Thyroid gland (tissue), 4 donors: ENCODE measurements at regions not wholly inside any gene's neighbourhood (a gene's known extent, or its start where the extent isn't known, plus 50 kb on each side); places are given as distances from the start of the nearest gene placed in this dataset.

ENCODE experiments used
- DNase-seq, 2 donors: peaks; one replicate each; pipeline ENCODE4 v3.0.0-alpha.2; 2019
- H3K27ac ChIP-seq, 3 donors: fragments of 200-600 bp; sonication (generic); 1 replicate in 2 of 3; 2 replicates in 1 of 3; pipeline ENCODE4 v1.5.1; 2016 to 2019; ENCODE audit warnings: mild to moderate bottlenecking in 1 of 3, moderate library complexity in 1 of 3
- H3K27me3 ChIP-seq: fragments of 200-600 bp; sonication (generic); one replicate; pipeline ENCODE4 v1.5.1; 2019
- H3K36me3 ChIP-seq, 2 donors: fragments of 200-600 bp; sonication (generic); one replicate each; pipeline ENCODE4 v1.5.1; 2016 to 2019
- H3K4me1 ChIP-seq, 2 donors: fragments of 200-600 bp; sonication (generic); one replicate each; pipeline ENCODE4 v1.5.1; 2017 to 2019
- H3K4me3 ChIP-seq, 3 donors: fragments of 200-600 bp; sonication (generic); replicated peaks in 1 of 3; 1 replicate in 2 of 3; 2 replicates in 1 of 3; pipeline ENCODE4 v1.5.1; 2016; ENCODE audit warnings: mild to moderate bottlenecking in 1 of 3
- H3K9me3 ChIP-seq: fragments of 200-600 bp; sonication (generic); one replicate; pipeline ENCODE4 v1.5.1; 2017
- POLR2A ChIP-seq, 2 donors: fragments of 450-650 bp; IDR thresholded peaks; one replicate each; pipeline ENCODE4 v1.6.1; 2017; ENCODE audit warnings: antibody characterized with exemption in 2 of 2, mild to moderate bottlenecking in 2 of 2, moderate library complexity in 1 of 2
- WGBS, 2 donors: methylation state at CpG; one replicate each; pipeline ENCODE4 v1.1.5; 2017; 5-methylcytosine and 5-hydroxymethylcytosine counted together
- intact Hi-C: fragments of 100-400 bp; cut with DNase I; formaldehyde crosslinking; loops from one replicate; pipeline ENCODE4 v1.15.1; 2023
- TF ChIP-seq, protein P1 (sequence below), 6 experiments: fragments of 200-600 bp in 3 of 6; fragments of 450-650 bp in 3 of 6; sonication (generic) in 3 of 6; IDR thresholded peaks; one replicate each; pipeline ENCODE4 v1.5.1; 2016 to 2019; ENCODE audit warnings: antibody characterized with exemption in 6 of 6, mild to moderate bottlenecking in 2 of 6, inconsistent platforms in 1 of 6, moderate library complexity in 1 of 6

DNA sequence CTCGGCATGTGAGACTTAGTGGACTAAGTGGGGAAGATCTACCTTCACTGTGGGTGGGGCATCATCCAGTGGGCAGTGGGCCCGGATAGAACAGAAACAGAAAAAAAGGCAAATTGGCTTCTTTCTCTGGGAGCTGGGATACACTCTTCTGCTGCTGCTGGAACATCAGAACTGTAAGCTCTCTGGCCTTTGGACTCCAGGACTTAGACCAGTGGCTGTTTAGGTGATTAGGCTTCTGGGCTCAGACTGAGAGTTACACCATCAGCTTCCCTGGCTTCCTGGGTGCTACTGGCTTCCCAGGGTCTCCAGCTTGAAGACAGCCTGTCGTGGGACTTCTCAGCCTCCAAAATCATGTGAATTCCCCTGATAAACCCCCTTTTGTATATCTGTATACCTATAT lies 122.7 kb upstream of the SLC28A3 start:
- 52 to 79% methylated on average over 3 of the region's 3 CpGs for WGBS, 2 donors
- intact Hi-C loops = no loop called here
- H3K27ac ChIP-seq = no peak overlapping the region
- TF ChIP-seq POLR2A (IDR thresholded peaks at IDR 0.05) = no peak
- TF ChIP-seq, protein P1, sequence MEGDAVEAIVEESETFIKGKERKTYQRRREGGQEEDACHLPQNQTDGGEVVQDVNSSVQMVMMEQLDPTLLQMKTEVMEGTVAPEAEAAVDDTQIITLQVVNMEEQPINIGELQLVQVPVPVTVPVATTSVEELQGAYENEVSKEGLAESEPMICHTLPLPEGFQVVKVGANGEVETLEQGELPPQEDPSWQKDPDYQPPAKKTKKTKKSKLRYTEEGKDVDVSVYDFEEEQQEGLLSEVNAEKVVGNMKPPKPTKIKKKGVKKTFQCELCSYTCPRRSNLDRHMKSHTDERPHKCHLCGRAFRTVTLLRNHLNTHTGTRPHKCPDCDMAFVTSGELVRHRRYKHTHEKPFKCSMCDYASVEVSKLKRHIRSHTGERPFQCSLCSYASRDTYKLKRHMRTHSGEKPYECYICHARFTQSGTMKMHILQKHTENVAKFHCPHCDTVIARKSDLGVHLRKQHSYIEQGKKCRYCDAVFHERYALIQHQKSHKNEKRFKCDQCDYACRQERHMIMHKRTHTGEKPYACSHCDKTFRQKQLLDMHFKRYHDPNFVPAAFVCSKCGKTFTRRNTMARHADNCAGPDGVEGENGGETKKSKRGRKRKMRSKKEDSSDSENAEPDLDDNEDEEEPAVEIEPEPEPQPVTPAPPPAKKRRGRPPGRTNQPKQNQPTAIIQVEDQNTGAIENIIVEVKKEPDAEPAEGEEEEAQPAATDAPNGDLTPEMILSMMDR (IDR thresholded peaks at IDR 0.05) = no peak
- no peaks in the 10 kb centered on the region for H3K36me3 ChIP-seq
- no peaks in the 10 kb centered on the region for H3K4me1 ChIP-seq
- no peak overlapping the region for H3K4me3 ChIP-seq
- no peaks in the 10 kb centered on the region for H3K9me3 ChIP-seq
- no peak for DNase-seq
- no peaks in the 10 kb centered on the region for H3K27me3 ChIP-seq

DNA sequence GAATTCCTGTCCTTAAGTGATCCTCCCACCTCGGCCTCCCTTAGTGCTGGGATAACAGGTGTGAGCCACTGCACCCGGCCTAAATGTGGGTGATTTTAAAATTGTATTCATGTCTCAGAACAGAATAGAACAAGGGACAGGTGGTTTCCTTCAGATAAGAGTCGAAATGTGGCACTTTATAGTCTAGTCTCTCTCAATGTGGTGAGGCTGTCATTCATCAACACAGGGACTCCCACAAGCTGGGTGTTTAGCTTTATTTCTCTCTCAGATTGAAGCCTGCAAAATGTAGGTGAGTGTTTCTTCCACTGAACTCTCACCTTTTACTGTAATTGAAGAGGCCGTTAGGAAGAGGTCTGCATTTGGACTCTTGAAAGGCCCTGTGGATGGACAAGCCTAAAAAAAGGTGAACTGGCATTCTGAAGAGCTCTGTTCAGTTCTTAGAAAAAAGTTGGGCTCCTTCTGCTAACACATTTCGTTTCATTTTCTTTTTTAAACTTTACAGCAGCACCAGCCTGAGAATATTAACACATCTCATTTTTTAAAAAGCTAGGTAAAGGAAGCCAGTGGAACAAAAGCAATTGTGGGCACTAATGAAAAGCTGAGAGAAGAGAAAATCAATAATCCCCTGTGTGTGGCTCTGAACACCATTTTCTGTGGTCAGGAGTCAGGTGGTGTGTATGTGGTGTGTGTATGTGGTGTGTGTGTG lies 126.2 kb upstream of the SLC28A3 start:
- no peak for DNase-seq
- Histone ChIP-seq H3K27me3 (no peaks in the 10 kb centered on the region), H3K9me3 (no peaks in the 10 kb centered on the region), H3K36me3 (no peaks in the 10 kb centered on the region), H3K4me3 (no peak overlapping the region), H3K27ac (no peak overlapping the region), H3K4me1 (peaks cover 0 to 4% of the 10 kb centered on the region in 2 donors)
- TF ChIP-seq, protein P1 (IDR thresholded peaks at IDR 0.05) = no peak
- TF ChIP-seq POLR2A (IDR thresholded peaks at IDR 0.05) = no peak
- 60 to 74% methylated on average over 5 of the region's 5 CpGs for WGBS, 2 donors
- intact Hi-C loops = no loop called here

GRCh38 chr9:84471816-84472215 lies 131.3 kb upstream of the SLC28A3 start:
- TF ChIP-seq, protein P1 (IDR thresholded peaks at IDR 0.05) = no peak
- no peak for TF ChIP-seq POLR2A (IDR thresholded peaks at IDR 0.05)
- no peak for DNase-seq
- peak overlapping the region; percentile 12 to 68 (median 23) for H3K27ac ChIP-seq
- H3K4me1 ChIP-seq = peaks cover 0 to 10% of the 10 kb centered on the region in 2 donors
- no peaks in the 10 kb centered on the region for H3K36me3 ChIP-seq
- H3K4me3 ChIP-seq = no peak overlapping the region
- no peaks in the 10 kb centered on the region for H3K27me3 ChIP-seq
- intact Hi-C loops = no loop called here
- no peaks in the 10 kb centered on the region for H3K9me3 ChIP-seq
- 41 to 46% methylated on average over 2 of the region's 2 CpGs for WGBS, 2 donors

GRCh38 chr9:84478996-84479395 lies 138.4 kb upstream of the SLC28A3 start:
- Histone ChIP-seq H3K4me1 (peaks cover 22 to 35% of the 10 kb centered on the region in 2 donors), H3K27ac (no peak overlapping the region), H3K27me3 (no peaks in the 10 kb centered on the region), H3K4me3 (no peak overlapping the region), H3K9me3 (no peaks in the 10 kb centered on the region), H3K36me3 (no peaks in the 10 kb centered on the region)
- DNase-seq = no peak
- TF ChIP-seq POLR2A (IDR thresholded peaks at IDR 0.05) = no peak
- TF ChIP-seq, protein P1 (IDR thresholded peaks at IDR 0.05) = no peak
- WGBS, 2 donors = 64 to 65% methylated on average over 3 of the region's 3 CpGs
- intact Hi-C loops = no loop called here

- Histone ChIP-seq H3K4me1 (peaks cover 22 to 45% of the 10 kb centered on the region in 2 donors), H3K27me3 (no peaks in the 10 kb centered on the region), H3K36me3 (no peaks in the 10 kb centered on the region), H3K27ac (no peak overlapping the region), H3K9me3 (no peaks in the 10 kb centered on the region), H3K4me3 (no peak overlapping the region)
- 93 to 95% methylated on average over 9 of the region's 9 CpGs for WGBS, 2 donors
- intact Hi-C loops = no loop called here
- no peak for DNase-seq
- TF ChIP-seq POLR2A (IDR thresholded peaks at IDR 0.05) = no peak
- TF ChIP-seq, protein P1 (IDR thresholded peaks at IDR 0.05) = no peak
Observed at GRCh38 chr9:84480071-84480470, 139.5 kb upstream of the SLC28A3 start.
